GM12878 (cell line): ENCODE measurements at regions not wholly inside any gene's neighbourhood (a gene's known extent, or its start where the extent isn't known, plus 50 kb on each side); places are given as distances from the start of the nearest gene placed in this dataset.

ENCODE experiments used
- ATAC-seq: fragments of 200-7000 bp; cut with Tn5 transposase; 3 replicates; pipeline ENCODE4 v1.9.1; 2020; ENCODE audit warnings: mild to moderate bottlenecking, moderate library complexity
- BruUV-seq: library from RNA; stranded (reverse); fragments of 400-500 nt; replicated peaks from 2 replicates; lab custom pipeline; 2021; lab: Mats Ljungman, UMichigan
- CTCF ChIA-PET: fragments of 300-600 bp; sonication (Branson Sonifier 250); formaldehyde crosslinking; extraction: SDS; loops from one replicate; lab custom pipeline; 2021; ENCODE audit warnings: inconsistent platforms; lab: Yijun Ruan, JAX
- POLR2A ChIA-PET: fragments of 350-600 bp; formaldehyde crosslinking; extraction: SDS; loops from one replicate; lab custom pipeline; 2021; ENCODE audit warnings: inconsistent platforms; lab: Charles Lee
- RAD21 ChIA-PET: fragments of 300-600 bp; sonication (Branson Sonifier 250); formaldehyde crosslinking; loops from one replicate; lab custom pipeline; 2023; ENCODE audit warnings: antibody characterized with exemption; ENCODE audit not compliant: unreplicated experiment; lab: Charles Lee
- SMC1A ChIA-PET: fragments of 300-600 bp; sonication (Branson Sonifier 250); formaldehyde crosslinking; loops from one replicate; lab custom pipeline; 2023; ENCODE audit not compliant: unreplicated experiment, uncharacterized antibody; lab: Charles Lee
- DNase-seq: peaks from one replicate; pipeline ENCODE4 v3.0.0-alpha.2; 2011; ENCODE audit warnings: low read depth, low spot score
- FAIRE-seq: peaks from 3 replicates; lab custom pipeline; 2011; peaks lifted over from hg19 to GRCh38; lab: Jason Lieb, UNC
- H2AFZ ChIP-seq: 2 replicates; pipeline ENCODE4 v1.6.0; 2011; ENCODE audit warnings: low read depth, low read length, control low read depth; ENCODE audit not compliant: control insufficient read depth
- H3K27ac ChIP-seq: 2 replicates; pipeline ENCODE4 v1.5.1; 2011; ENCODE audit warnings: control low read depth; ENCODE audit not compliant: control insufficient read depth, insufficient read depth
- H3K27me3 ChIP-seq, 2 experiments: replicated peaks in 1 of 2; 2 replicates each; pipeline versions ENCODE4 v1.6.0 to v1.6.1; 2011; ENCODE audit warnings: low read length in 1 of 2; ENCODE audit not compliant: control insufficient read depth in 2 of 2, insufficient read depth in 2 of 2
- H3K36me3 ChIP-seq, 2 experiments: 2 replicates each; pipeline ENCODE4 v1.5.1; 2011; ENCODE audit warnings: low read length in 1 of 2; ENCODE audit not compliant: control insufficient read depth in 2 of 2, insufficient read depth in 2 of 2
- H3K4me1 ChIP-seq: 2 replicates; pipeline ENCODE4 v1.6.1; 2011; ENCODE audit warnings: mild to moderate bottlenecking, low read length, moderate library complexity, mixed read lengths; ENCODE audit not compliant: control insufficient read depth, insufficient read depth
- H3K4me2 ChIP-seq: 2 replicates; pipeline ENCODE4 v1.6.0; 2011; ENCODE audit warnings: control low read depth; ENCODE audit not compliant: control insufficient read depth, insufficient read depth
- H3K4me3 ChIP-seq: fragments of 200-600 bp; sonication (generic); 2 replicates; pipeline ENCODE4 v1.5.1; 2016
- H3K79me2 ChIP-seq: 2 replicates; pipeline ENCODE4 v1.6.0; 2011; ENCODE audit warnings: low read length; ENCODE audit not compliant: control insufficient read depth, insufficient read depth
- H3K9ac ChIP-seq: 2 replicates; pipeline ENCODE4 v1.8.0; 2011; ENCODE audit warnings: low read length, control low read depth, mixed read lengths; ENCODE audit not compliant: control insufficient read depth, insufficient read depth
- H3K9me3 ChIP-seq: replicated peaks from 3 replicates; pipeline ENCODE4 v1.5.1; 2011; ENCODE audit warnings: mild to moderate bottlenecking, low read length; ENCODE audit not compliant: control insufficient read depth, insufficient read depth
- H4K20me1 ChIP-seq: 2 replicates; pipeline ENCODE4 v1.6.0; 2011; ENCODE audit not compliant: control insufficient read depth, insufficient read depth
- FOS ChIP-seq: IDR thresholded peaks from 3 replicates; pipeline ENCODE4 v1.6.1; 2011; ENCODE audit warnings: borderline replicate concordance; ENCODE audit not compliant: insufficient read length; ENCODE audit errors: extremely low read depth
- HDAC2 ChIP-seq: fragments of 200-600 bp; sonication (generic); IDR thresholded peaks from 2 replicates; pipeline ENCODE4 v1.6.1; 2017
- NFYB ChIP-seq: IDR thresholded peaks from 2 replicates; pipeline ENCODE4 v1.6.1; 2011; ENCODE audit warnings: low read depth, mild to moderate bottlenecking, low read length, improper control_type of control experiment, moderate library complexity; ENCODE audit not compliant: insufficient read depth
- PML ChIP-seq: IDR thresholded peaks from 2 replicates; pipeline ENCODE4 v1.6.1; 2012; ENCODE audit warnings: low read length, inconsistent platforms
- REST ChIP-seq: IDR thresholded peaks from 2 replicates; pipeline ENCODE4 v1.6.1; 2012; ENCODE audit warnings: mild to moderate bottlenecking, low read depth, low read length
- SMAD1 ChIP-seq: fragments of 450-650 bp; IDR thresholded peaks from 2 replicates; pipeline ENCODE4 v1.6.1; 2018; ENCODE audit warnings: mild to moderate bottlenecking, low read depth; ENCODE audit not compliant: partially characterized antibody
- SMC3 ChIP-seq: IDR thresholded peaks from 2 replicates; pipeline ENCODE4 v1.6.1; 2011; ENCODE audit warnings: low read length, improper control_type of control experiment, borderline replicate concordance
- ZNF24 ChIP-seq: fragments of 450-650 bp; IDR thresholded peaks from 2 replicates; pipeline ENCODE4 v1.6.1; 2017; ENCODE audit warnings: antibody characterized with exemption, mild to moderate bottlenecking
- WGBS: methylation state at CpG from one replicate; pipeline ENCODE4 v1.1.6; 2016; ENCODE audit warnings: low lambda C conversion rate; ENCODE audit not compliant: insufficient replicate concordance, insufficient coverage; ENCODE audit errors: missing lambda C conversion rate; 5-methylcytosine and 5-hydroxymethylcytosine counted together
- in situ Hi-C: fragments of 300-500 bp; cut with MboI; formaldehyde crosslinking; loops from 9 replicates; pipeline ENCODE4 v1.14.3; 2018; ENCODE audit warnings: mixed read lengths
- intact Hi-C: fragments of 100-400 bp; cut with micrococcal nuclease; formaldehyde crosslinking; loops from one replicate; pipeline ENCODE4 v1.14.2; 2022; ENCODE audit not compliant: unreplicated experiment
- TF ChIP-seq, protein P1 (sequence below): fragments of 450-650 bp; IDR thresholded peaks from 2 replicates; pipeline ENCODE4 v1.6.1; 2017; ENCODE audit warnings: mild to moderate bottlenecking, low read depth, inconsistent platforms; ENCODE audit not compliant: poor library complexity, severe bottlenecking
- TF ChIP-seq, protein P2 (sequence below): fragments of 450-650 bp; IDR thresholded peaks from 2 replicates; pipeline ENCODE4 v1.6.1; 2018; ENCODE audit warnings: mild to moderate bottlenecking, low read depth, moderate library complexity; ENCODE audit not compliant: partially characterized antibody

GRCh38 chr21:27764056-27764455 is 797.2 kb upstream of the ADAMTS5 start:
- FAIRE-seq (no peak), ATAC-seq (no peak), DNase-seq (no peak)
- SMC1A ChIA-PET = no interaction called here
- Histone ChIP-seq H3K27me3 (no peaks in the 10 kb centered on the region), H3K4me3 (no peak overlapping the region), H3K27ac (no peak overlapping the region), H2AFZ (no peak overlapping the region), H3K4me1 (no peaks in the 10 kb centered on the region), H4K20me1 (no peaks in the 10 kb centered on the region), H3K9me3 (no peaks in the 10 kb centered on the region; the same call in 2 of the 3 replicates), H3K9ac (no peak overlapping the region), H3K36me3 (no peaks in the 10 kb centered on the region), H3K79me2 (no peaks in the 10 kb centered on the region), H3K4me2 (no peak overlapping the region)
- POLR2A ChIA-PET = no interaction called here
- intact Hi-C loops (no loop called here), in situ Hi-C loops (no loop called here)
- TF ChIP-seq, protein P1, sequence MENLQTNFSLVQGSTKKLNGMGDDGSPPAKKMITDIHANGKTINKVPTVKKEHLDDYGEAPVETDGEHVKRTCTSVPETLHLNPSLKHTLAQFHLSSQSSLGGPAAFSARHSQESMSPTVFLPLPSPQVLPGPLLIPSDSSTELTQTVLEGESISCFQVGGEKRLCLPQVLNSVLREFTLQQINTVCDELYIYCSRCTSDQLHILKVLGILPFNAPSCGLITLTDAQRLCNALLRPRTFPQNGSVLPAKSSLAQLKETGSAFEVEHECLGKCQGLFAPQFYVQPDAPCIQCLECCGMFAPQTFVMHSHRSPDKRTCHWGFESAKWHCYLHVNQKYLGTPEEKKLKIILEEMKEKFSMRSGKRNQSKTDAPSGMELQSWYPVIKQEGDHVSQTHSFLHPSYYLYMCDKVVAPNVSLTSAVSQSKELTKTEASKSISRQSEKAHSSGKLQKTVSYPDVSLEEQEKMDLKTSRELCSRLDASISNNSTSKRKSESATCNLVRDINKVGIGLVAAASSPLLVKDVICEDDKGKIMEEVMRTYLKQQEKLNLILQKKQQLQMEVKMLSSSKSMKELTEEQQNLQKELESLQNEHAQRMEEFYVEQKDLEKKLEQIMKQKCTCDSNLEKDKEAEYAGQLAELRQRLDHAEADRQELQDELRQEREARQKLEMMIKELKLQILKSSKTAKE = no peak
- TF ChIP-seq HDAC2 (no peak), SMAD1 (no peak), ZNF24 (no peak), NFYB (no peak), PML (no peak), FOS (no peak), REST (no peak), SMC3 (no peak)
- TF ChIP-seq, protein P2, sequence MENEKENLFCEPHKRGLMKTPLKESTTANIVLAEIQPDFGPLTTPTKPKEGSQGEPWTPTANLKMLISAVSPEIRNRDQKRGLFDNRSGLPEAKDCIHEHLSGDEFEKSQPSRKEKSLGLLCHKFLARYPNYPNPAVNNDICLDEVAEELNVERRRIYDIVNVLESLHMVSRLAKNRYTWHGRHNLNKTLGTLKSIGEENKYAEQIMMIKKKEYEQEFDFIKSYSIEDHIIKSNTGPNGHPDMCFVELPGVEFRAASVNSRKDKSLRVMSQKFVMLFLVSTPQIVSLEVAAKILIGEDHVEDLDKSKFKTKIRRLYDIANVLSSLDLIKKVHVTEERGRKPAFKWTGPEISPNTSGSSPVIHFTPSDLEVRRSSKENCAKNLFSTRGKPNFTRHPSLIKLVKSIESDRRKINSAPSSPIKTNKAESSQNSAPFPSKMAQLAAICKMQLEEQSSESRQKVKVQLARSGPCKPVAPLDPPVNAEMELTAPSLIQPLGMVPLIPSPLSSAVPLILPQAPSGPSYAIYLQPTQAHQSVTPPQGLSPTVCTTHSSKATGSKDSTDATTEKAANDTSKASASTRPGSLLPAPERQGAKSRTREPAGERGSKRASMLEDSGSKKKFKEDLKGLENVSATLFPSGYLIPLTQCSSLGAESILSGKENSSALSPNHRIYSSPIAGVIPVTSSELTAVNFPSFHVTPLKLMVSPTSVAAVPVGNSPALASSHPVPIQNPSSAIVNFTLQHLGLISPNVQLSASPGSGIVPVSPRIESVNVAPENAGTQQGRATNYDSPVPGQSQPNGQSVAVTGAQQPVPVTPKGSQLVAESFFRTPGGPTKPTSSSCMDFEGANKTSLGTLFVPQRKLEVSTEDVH = no peak
- no TSS peak for BruUV-seq
- RAD21 ChIA-PET = no interaction called here
- WGBS = 45% methylated on average over 1 of the region's 1 CpG
- CTCF ChIA-PET = no interaction called here
